Progenitor cell of endocrine pancreas (in vitro differentiated cells): ENCODE measurements at regions not wholly inside any gene's neighbourhood (a gene's known extent, or its start where the extent isn't known, plus 50 kb on each side); places are given as distances from the start of the nearest gene placed in this dataset.

ENCODE experiments used
- DNase-seq: peaks from one replicate; pipeline ENCODE4 v3.0.0; 2021; ENCODE audit warnings: low spot score; ENCODE audit not compliant: unreplicated experiment
- H3K27ac Mint-ChIP-seq: 2 replicates; pipeline ENCODE4 v1.8.0; 2021; ENCODE audit warnings: mild to moderate bottlenecking, moderate library complexity, mixed read lengths
- H3K27me3 Mint-ChIP-seq: 2 replicates; pipeline ENCODE4 v1.8.0; 2021; ENCODE audit warnings: mixed read lengths
- H3K36me3 Mint-ChIP-seq: 2 replicates; pipeline ENCODE4 v1.8.0; 2022; ENCODE audit warnings: mixed read lengths; ENCODE audit not compliant: insufficient read depth
- H3K4me1 Mint-ChIP-seq: 2 replicates; pipeline ENCODE4 v1.8.0; 2021; ENCODE audit warnings: low read depth, mixed read lengths
- H3K4me3 Mint-ChIP-seq: 2 replicates; pipeline ENCODE4 v1.8.0; 2021; ENCODE audit warnings: low read depth, mild to moderate bottlenecking, moderate library complexity, mixed read lengths
- H3K9me3 Mint-ChIP-seq: 2 replicates; pipeline ENCODE4 v1.8.0; 2021; ENCODE audit warnings: low read depth, mixed read lengths
- TF ChIP-seq, protein P1 (sequence below): fragments of 200-600 bp; sonication (generic); IDR thresholded peaks from one replicate; pipeline ENCODE4 v1.5.0; 2021; ENCODE audit warnings: antibody characterized with exemption, mild to moderate bottlenecking; ENCODE audit not compliant: unreplicated experiment

DNA sequence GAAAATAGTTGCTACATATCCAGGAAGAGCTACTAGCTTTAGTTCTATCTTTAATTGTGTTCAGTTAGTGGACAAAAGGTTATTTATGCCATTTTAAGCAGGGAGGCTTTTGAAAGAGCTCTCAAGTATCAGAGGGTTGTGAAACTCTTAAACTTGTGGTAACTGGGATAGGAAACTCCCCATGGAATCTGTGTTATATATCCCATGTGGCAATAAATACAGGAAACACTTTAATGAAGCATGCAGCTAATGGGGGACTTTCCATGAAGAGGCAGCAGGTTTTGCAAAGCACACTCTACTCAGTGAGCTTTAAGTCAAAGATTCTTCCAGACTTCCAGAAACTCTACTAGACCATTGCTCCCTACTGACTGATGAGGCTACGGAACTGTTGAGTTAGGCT is 805.0 kb upstream of the C9orf72 start:
- H3K4me3 Mint-ChIP-seq, result no peak overlapping the region
- H3K36me3 Mint-ChIP-seq, result no peaks in the 10 kb centered on the region
- DNase-seq, result no peak
- no peaks in the 10 kb centered on the region for H3K9me3 Mint-ChIP-seq
- H3K27me3 Mint-ChIP-seq, result no peaks in the 10 kb centered on the region
- no peaks in the 10 kb centered on the region for H3K4me1 Mint-ChIP-seq
- no peak overlapping the region for H3K27ac Mint-ChIP-seq
- TF ChIP-seq, protein P1, sequence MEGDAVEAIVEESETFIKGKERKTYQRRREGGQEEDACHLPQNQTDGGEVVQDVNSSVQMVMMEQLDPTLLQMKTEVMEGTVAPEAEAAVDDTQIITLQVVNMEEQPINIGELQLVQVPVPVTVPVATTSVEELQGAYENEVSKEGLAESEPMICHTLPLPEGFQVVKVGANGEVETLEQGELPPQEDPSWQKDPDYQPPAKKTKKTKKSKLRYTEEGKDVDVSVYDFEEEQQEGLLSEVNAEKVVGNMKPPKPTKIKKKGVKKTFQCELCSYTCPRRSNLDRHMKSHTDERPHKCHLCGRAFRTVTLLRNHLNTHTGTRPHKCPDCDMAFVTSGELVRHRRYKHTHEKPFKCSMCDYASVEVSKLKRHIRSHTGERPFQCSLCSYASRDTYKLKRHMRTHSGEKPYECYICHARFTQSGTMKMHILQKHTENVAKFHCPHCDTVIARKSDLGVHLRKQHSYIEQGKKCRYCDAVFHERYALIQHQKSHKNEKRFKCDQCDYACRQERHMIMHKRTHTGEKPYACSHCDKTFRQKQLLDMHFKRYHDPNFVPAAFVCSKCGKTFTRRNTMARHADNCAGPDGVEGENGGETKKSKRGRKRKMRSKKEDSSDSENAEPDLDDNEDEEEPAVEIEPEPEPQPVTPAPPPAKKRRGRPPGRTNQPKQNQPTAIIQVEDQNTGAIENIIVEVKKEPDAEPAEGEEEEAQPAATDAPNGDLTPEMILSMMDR, result no peak

DNA sequence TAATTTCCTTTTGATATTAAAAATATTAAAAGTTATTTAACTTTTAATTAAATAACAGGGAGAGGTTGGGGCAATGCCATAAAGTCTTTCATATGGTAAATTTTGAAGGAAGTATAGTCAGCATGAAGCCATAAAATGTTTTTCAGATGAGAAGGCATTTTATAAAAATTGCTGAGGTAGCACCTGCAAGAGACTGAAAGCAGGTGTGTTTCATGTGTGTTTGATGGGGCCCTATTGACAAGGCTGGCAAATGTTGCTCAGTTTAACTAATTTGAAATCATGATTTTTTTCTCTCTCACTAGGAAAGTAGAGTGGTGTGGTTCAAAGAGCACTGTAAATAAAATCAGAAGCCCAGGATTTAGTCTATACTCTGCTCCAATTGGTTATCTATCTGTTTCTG is 805.8 kb upstream of the C9orf72 start:
- Mint-ChIP-seq H3K9me3 (no peaks in the 10 kb centered on the region), H3K4me3 (no peak overlapping the region), H3K36me3 (no peaks in the 10 kb centered on the region), H3K27me3 (no peaks in the 10 kb centered on the region), H3K27ac (no peak overlapping the region), H3K4me1 (no peaks in the 10 kb centered on the region)
- TF ChIP-seq, protein P1, result no peak
- DNase-seq, result no peak

DNA sequence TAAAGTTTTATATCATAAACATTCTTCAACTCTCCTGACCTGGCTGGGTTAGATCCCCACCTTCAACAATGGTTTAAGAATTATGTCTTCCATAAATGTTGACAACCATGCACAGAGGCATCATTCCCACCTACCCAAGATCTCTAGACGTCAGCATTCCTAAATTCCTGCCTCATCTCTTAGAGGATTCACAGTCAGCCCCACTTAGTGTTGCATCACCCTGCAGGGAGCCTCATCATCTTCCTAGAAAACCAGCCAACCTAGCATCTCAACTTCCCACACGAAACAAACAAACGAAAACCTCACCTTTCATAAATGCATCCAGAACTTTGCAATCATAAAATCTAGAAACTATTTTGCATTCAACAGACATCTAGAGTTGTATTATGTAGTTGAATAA is 816.1 kb upstream of the C9orf72 start:
- TF ChIP-seq, protein P1, result no peak
- H3K36me3 Mint-ChIP-seq, result no peaks in the 10 kb centered on the region
- H3K27me3 Mint-ChIP-seq, result no peaks in the 10 kb centered on the region
- H3K27ac Mint-ChIP-seq, result no peak overlapping the region
- no peaks in the 10 kb centered on the region for H3K4me1 Mint-ChIP-seq
- H3K4me3 Mint-ChIP-seq, result no peak overlapping the region
- peaks cover 5% of the 10 kb centered on the region for H3K9me3 Mint-ChIP-seq
- DNase-seq, result no peak

DNA sequence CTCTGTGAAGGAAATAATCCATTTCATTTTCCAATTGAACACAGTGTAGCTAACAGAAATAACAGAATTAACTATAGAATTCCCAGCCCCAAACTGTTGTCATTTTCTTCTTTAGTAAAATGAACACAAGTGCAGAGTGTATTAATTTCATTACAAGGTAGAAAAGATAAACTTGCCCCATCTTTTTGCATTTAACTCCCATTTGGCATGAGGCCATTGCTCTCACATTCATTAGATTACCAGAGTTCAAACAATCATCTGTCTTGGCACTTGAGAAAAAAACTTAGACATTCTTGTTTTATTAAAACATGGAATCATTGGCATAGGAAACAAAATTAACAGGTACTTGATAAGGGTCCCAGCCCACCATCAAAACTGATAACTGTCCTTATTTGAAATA is 821.5 kb upstream of the C9orf72 start:
- H3K4me1 Mint-ChIP-seq, result no peaks in the 10 kb centered on the region
- no peak for DNase-seq
- no peak overlapping the region for H3K4me3 Mint-ChIP-seq
- H3K9me3 Mint-ChIP-seq, result no peaks in the 10 kb centered on the region
- H3K36me3 Mint-ChIP-seq, result no peaks in the 10 kb centered on the region
- TF ChIP-seq, protein P1, result no peak
- no peaks in the 10 kb centered on the region for H3K27me3 Mint-ChIP-seq
- H3K27ac Mint-ChIP-seq, result no peak overlapping the region

DNA sequence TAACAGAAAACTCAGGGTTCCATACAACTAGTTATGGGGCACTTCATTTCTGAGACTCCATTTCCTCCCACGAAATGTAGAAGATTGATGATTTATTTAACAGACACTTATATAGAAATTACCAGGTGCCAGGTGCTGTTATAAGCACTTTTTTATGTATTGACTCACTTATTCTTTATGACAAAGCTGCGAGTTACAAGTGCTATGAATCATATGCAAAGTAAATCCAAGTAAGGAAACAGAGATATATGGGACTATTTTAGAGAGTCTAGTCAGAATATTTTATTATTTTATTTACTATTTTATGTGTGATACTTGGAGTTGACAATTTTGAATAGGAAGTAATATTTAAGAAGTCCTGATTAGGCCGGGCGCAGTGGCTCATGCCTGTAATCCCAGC is 822.8 kb upstream of the C9orf72 start:
- H3K4me3 Mint-ChIP-seq, result no peak overlapping the region
- H3K27ac Mint-ChIP-seq, result no peak overlapping the region
- no peak for DNase-seq
- H3K27me3 Mint-ChIP-seq, result no peaks in the 10 kb centered on the region
- no peaks in the 10 kb centered on the region for H3K36me3 Mint-ChIP-seq
- TF ChIP-seq, protein P1, result no peak
- peaks cover 2% of the 10 kb centered on the region for H3K4me1 Mint-ChIP-seq
- no peaks in the 10 kb centered on the region for H3K9me3 Mint-ChIP-seq

DNA sequence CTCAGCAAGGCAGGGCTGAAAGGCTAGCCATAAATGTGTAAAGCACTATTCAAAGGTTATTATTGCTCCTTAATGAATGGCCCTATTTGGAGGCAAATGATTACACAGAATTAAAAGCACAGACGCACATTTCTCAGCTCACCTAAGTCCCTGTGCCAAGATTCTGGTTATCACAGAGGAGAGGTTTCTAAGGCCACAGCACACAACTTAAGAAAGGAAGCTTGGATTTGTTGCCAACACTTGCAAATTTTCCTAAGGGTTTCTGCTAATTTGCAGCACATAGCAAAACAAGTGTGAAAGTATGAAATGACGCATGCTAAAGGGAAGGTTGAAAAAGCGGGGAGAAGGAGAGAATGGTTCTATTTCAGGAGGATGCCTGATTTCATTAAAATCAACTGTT is 834.1 kb upstream of the C9orf72 start:
- Mint-ChIP-seq H3K36me3 (no peaks in the 10 kb centered on the region), H3K4me1 (peaks cover 10% of the 10 kb centered on the region), H3K4me3 (no peak overlapping the region), H3K27me3 (no peaks in the 10 kb centered on the region), H3K9me3 (no peaks in the 10 kb centered on the region), H3K27ac (no peak overlapping the region)
- TF ChIP-seq, protein P1, result no peak
- no peak for DNase-seq
